GM12878 (cell line): ENCODE measurements at regions not wholly inside any gene's neighbourhood (a gene's known extent, or its start where the extent isn't known, plus 50 kb on each side); places are given as distances from the start of the nearest gene placed in this dataset.

ENCODE experiments used
- ATAC-seq: fragments of 200-7000 bp; cut with Tn5 transposase; 3 replicates; pipeline ENCODE4 v1.9.1; 2020; ENCODE audit warnings: mild to moderate bottlenecking, moderate library complexity
- BruUV-seq: library from RNA; stranded (reverse); fragments of 400-500 nt; replicated peaks from 2 replicates; lab custom pipeline; 2021; lab: Mats Ljungman, UMichigan
- CTCF ChIA-PET: fragments of 300-600 bp; sonication (Branson Sonifier 250); formaldehyde crosslinking; extraction: SDS; loops from one replicate; lab custom pipeline; 2021; ENCODE audit warnings: inconsistent platforms; lab: Yijun Ruan, JAX
- POLR2A ChIA-PET: fragments of 350-600 bp; formaldehyde crosslinking; extraction: SDS; loops from one replicate; lab custom pipeline; 2021; ENCODE audit warnings: inconsistent platforms; lab: Charles Lee
- RAD21 ChIA-PET: fragments of 300-600 bp; sonication (Branson Sonifier 250); formaldehyde crosslinking; loops from one replicate; lab custom pipeline; 2023; ENCODE audit warnings: antibody characterized with exemption; ENCODE audit not compliant: unreplicated experiment; lab: Charles Lee
- SMC1A ChIA-PET: fragments of 300-600 bp; sonication (Branson Sonifier 250); formaldehyde crosslinking; loops from one replicate; lab custom pipeline; 2023; ENCODE audit not compliant: unreplicated experiment, uncharacterized antibody; lab: Charles Lee
- DNase-seq: peaks from one replicate; pipeline ENCODE4 v3.0.0-alpha.2; 2011; ENCODE audit warnings: low read depth, low spot score
- FAIRE-seq: peaks from 3 replicates; lab custom pipeline; 2011; peaks lifted over from hg19 to GRCh38; lab: Jason Lieb, UNC
- H2AFZ ChIP-seq: 2 replicates; pipeline ENCODE4 v1.6.0; 2011; ENCODE audit warnings: low read depth, low read length, control low read depth; ENCODE audit not compliant: control insufficient read depth
- H3K27ac ChIP-seq: 2 replicates; pipeline ENCODE4 v1.5.1; 2011; ENCODE audit warnings: control low read depth; ENCODE audit not compliant: control insufficient read depth, insufficient read depth
- H3K27me3 ChIP-seq, 2 experiments: replicated peaks in 1 of 2; 2 replicates each; pipeline versions ENCODE4 v1.6.0 to v1.6.1; 2011; ENCODE audit warnings: low read length in 1 of 2; ENCODE audit not compliant: control insufficient read depth in 2 of 2, insufficient read depth in 2 of 2
- H3K36me3 ChIP-seq, 2 experiments: 2 replicates each; pipeline ENCODE4 v1.5.1; 2011; ENCODE audit warnings: low read length in 1 of 2; ENCODE audit not compliant: control insufficient read depth in 2 of 2, insufficient read depth in 2 of 2
- H3K4me1 ChIP-seq: 2 replicates; pipeline ENCODE4 v1.6.1; 2011; ENCODE audit warnings: mild to moderate bottlenecking, low read length, moderate library complexity, mixed read lengths; ENCODE audit not compliant: control insufficient read depth, insufficient read depth
- H3K4me2 ChIP-seq: 2 replicates; pipeline ENCODE4 v1.6.0; 2011; ENCODE audit warnings: control low read depth; ENCODE audit not compliant: control insufficient read depth, insufficient read depth
- H3K4me3 ChIP-seq: fragments of 200-600 bp; sonication (generic); 2 replicates; pipeline ENCODE4 v1.5.1; 2016
- H3K79me2 ChIP-seq: 2 replicates; pipeline ENCODE4 v1.6.0; 2011; ENCODE audit warnings: low read length; ENCODE audit not compliant: control insufficient read depth, insufficient read depth
- H3K9ac ChIP-seq: 2 replicates; pipeline ENCODE4 v1.8.0; 2011; ENCODE audit warnings: low read length, control low read depth, mixed read lengths; ENCODE audit not compliant: control insufficient read depth, insufficient read depth
- H3K9me3 ChIP-seq: replicated peaks from 3 replicates; pipeline ENCODE4 v1.5.1; 2011; ENCODE audit warnings: mild to moderate bottlenecking, low read length; ENCODE audit not compliant: control insufficient read depth, insufficient read depth
- H4K20me1 ChIP-seq: 2 replicates; pipeline ENCODE4 v1.6.0; 2011; ENCODE audit not compliant: control insufficient read depth, insufficient read depth
- CTCF ChIP-seq, 3 experiments: IDR thresholded peaks in 2 of 3; conservative IDR thresholded peaks in 1 of 3; 2 replicates each; pipeline ENCODE4 v1.5.1; 2011; ENCODE audit warnings: low read depth in 3 of 3, low read length in 3 of 3, mild to moderate bottlenecking in 3 of 3, control low read depth in 2 of 3, moderate library complexity in 2 of 3, inconsistent platforms in 1 of 3, mixed read lengths in 1 of 3; ENCODE audit not compliant: control insufficient read depth in 2 of 3, insufficient read depth in 1 of 3; ENCODE audit errors: extremely low read depth in 1 of 3
- ESRRA ChIP-seq: IDR thresholded peaks from 2 replicates; pipeline ENCODE4 v1.6.1; 2012; ENCODE audit warnings: mild to moderate bottlenecking, low read length, improper control_type of control experiment
- EZH2 ChIP-seq: IDR thresholded peaks from 2 replicates; pipeline ENCODE4 v1.6.1; 2012; ENCODE audit warnings: low read depth, mild to moderate bottlenecking, control low read depth, inconsistent platforms, low read length, borderline replicate concordance; ENCODE audit not compliant: control insufficient read depth
- FOXM1 ChIP-seq: IDR thresholded peaks from 2 replicates; pipeline ENCODE4 v1.6.1; 2012; ENCODE audit warnings: low read depth, mild to moderate bottlenecking, inconsistent platforms, low read length, moderate library complexity
- whole genome bisulfite sequencing: methylation state at CpG from one replicate; pipeline ENCODE4 v1.1.6; 2016; ENCODE audit warnings: low lambda C conversion rate; ENCODE audit not compliant: insufficient replicate concordance, insufficient coverage; ENCODE audit errors: missing lambda C conversion rate; 5-methylcytosine and 5-hydroxymethylcytosine counted together
- in situ Hi-C: fragments of 300-500 bp; cut with MboI; formaldehyde crosslinking; loops from 9 replicates; pipeline ENCODE4 v1.14.3; 2018; ENCODE audit warnings: mixed read lengths
- intact Hi-C: fragments of 100-400 bp; cut with micrococcal nuclease; formaldehyde crosslinking; loops from one replicate; pipeline ENCODE4 v1.14.2; 2022; ENCODE audit not compliant: unreplicated experiment
- TF ChIP-seq, protein P1 (sequence below): IDR thresholded peaks from 2 replicates; pipeline ENCODE4 v1.6.1; 2012; ENCODE audit warnings: improper control_type of control experiment, low read depth, low read length; ENCODE audit not compliant: insufficient replicate concordance

DNA sequence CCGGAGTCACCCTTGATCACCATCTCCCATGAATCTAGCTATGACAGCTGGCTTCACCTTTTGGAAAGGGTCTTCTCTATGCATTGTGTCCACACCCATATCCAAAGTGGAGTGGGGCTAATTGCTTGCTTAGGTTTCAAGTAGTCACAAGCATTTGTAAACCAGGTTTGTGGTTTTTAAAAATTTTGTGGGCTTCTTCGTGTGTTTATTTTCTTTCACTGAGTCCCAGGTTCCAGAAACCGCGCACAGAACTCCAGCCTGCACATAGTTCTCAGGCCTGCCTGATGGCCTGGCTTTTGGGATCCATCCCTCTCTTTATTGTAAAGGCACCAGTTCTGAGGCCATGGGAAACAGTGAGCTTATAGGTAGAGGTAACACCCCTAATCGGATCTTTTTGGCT lies 70.2 kb upstream of the TLR3 start:
- TF ChIP-seq, protein P1, sequence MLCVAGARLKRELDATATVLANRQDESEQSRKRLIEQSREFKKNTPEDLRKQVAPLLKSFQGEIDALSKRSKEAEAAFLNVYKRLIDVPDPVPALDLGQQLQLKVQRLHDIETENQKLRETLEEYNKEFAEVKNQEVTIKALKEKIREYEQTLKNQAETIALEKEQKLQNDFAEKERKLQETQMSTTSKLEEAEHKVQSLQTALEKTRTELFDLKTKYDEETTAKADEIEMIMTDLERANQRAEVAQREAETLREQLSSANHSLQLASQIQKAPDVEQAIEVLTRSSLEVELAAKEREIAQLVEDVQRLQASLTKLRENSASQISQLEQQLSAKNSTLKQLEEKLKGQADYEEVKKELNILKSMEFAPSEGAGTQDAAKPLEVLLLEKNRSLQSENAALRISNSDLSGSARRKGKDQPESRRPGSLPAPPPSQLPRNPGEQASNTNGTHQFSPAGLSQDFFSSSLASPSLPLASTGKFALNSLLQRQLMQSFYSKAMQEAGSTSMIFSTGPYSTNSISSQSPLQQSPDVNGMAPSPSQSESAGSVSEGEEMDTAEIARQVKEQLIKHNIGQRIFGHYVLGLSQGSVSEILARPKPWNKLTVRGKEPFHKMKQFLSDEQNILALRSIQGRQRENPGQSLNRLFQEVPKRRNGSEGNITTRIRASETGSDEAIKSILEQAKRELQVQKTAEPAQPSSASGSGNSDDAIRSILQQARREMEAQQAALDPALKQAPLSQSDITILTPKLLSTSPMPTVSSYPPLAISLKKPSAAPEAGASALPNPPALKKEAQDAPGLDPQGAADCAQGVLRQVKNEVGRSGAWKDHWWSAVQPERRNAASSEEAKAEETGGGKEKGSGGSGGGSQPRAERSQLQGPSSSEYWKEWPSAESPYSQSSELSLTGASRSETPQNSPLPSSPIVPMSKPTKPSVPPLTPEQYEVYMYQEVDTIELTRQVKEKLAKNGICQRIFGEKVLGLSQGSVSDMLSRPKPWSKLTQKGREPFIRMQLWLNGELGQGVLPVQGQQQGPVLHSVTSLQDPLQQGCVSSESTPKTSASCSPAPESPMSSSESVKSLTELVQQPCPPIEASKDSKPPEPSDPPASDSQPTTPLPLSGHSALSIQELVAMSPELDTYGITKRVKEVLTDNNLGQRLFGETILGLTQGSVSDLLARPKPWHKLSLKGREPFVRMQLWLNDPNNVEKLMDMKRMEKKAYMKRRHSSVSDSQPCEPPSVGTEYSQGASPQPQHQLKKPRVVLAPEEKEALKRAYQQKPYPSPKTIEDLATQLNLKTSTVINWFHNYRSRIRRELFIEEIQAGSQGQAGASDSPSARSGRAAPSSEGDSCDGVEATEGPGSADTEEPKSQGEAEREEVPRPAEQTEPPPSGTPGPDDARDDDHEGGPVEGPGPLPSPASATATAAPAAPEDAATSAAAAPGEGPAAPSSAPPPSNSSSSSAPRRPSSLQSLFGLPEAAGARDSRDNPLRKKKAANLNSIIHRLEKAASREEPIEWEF: no peak
- no peak for TF ChIP-seq EZH2
- Histone ChIP-seq H3K9ac (no peak overlapping the region), H3K79me2 (no peaks in the 10 kb centered on the region), H2AFZ (no peak overlapping the region), H3K27me3 (no peaks in the 10 kb centered on the region), H3K27ac (no peak overlapping the region), H3K4me2 (no peak overlapping the region), H3K9me3 (no peaks in the 10 kb centered on the region), H3K36me3 (no peaks in the 10 kb centered on the region), H3K4me1 (no peaks in the 10 kb centered on the region), H4K20me1 (no peaks in the 10 kb centered on the region), H3K4me3 (no peak overlapping the region)
- ChIA-PET CTCF (no interaction called here), RAD21 (no interaction called here), POLR2A (no interaction called here), SMC1A (no interaction called here)
- FAIRE-seq (no peak), ATAC-seq (no peak), DNase-seq (no peak)
- intact Hi-C loops: no loop called here
- in situ Hi-C loops: no loop called here
- WGBS: 78% methylated on average over 5 of the region's 5 CpGs
- BruUV-seq: no TSS peak

GRCh38 chr4:185999207-185999606 lies 69.7 kb upstream of the TLR3 start:
- ChIA-PET CTCF (no interaction called here), SMC1A (no interaction called here), POLR2A (no interaction called here), RAD21 (no interaction called here)
- WGBS: 63% methylated on average over 8 of the region's 8 CpGs
- TF ChIP-seq FOXM1 (no peak), ESRRA (no peak), CTCF (IDR thresholded peaks at IDR 0.05 in 2 of 3, conservative IDR thresholded peaks at IDR 0.05 in 1 of 3; ENCODE audit: control insufficient read depth in 2 of 3, extremely low read depth in 1 of 3, insufficient read depth in 1 of 3, low read depth in 3 of 3, low read length in 3 of 3) (no peak)
- in situ Hi-C loops: no loop called here
- Histone ChIP-seq H3K79me2 (no peaks in the 10 kb centered on the region), H3K9me3 (no peaks in the 10 kb centered on the region), H3K27me3 (no peaks in the 10 kb centered on the region), H3K9ac (no peak overlapping the region), H3K4me2 (no peak overlapping the region), H2AFZ (no peak overlapping the region), H4K20me1 (no peaks in the 10 kb centered on the region), H3K27ac (no peak overlapping the region), H3K4me1 (no peaks in the 10 kb centered on the region), H3K4me3 (no peak overlapping the region), H3K36me3 (no peaks in the 10 kb centered on the region)
- intact Hi-C loops: no loop called here
- DNase-seq: no peak
- no TSS peak for BruUV-seq
- ATAC-seq: no peak
- no peak for FAIRE-seq
